ENCODE measurements at regions not wholly inside any gene's neighbourhood (a gene's known extent, or its start where the extent isn't known, plus 50 kb on each side); places are given as distances from the start of the nearest gene placed in this dataset.

- no peak overlapping the region for H2BK120ac ChIP-seq (ENCODE audit: low read depth, low read length, poor library complexity, severe bottlenecking)
- no peak overlapping the region for H4K8ac ChIP-seq (replicated peaks; ENCODE audit: insufficient read length, low read depth, low read length)
- no peak for TF ChIP-seq CTCF (conservative IDR thresholded peaks at IDR 0.05)
- no peak overlapping the region for H3K18ac ChIP-seq (ENCODE audit: insufficient read length, low read depth, low read length)
- H3K9me3 ChIP-seq (ENCODE audit: control insufficient read depth, low read depth, low read length), result no peaks in the 10 kb centered on the region
- no peak overlapping the region for H3K14ac ChIP-seq (ENCODE audit: insufficient read depth, low read length)
- H3K9ac ChIP-seq (ENCODE audit: extremely low read depth, insufficient read length, low read length), result no peak overlapping the region
- Mint-ChIP-seq H3K27me3 (ENCODE audit: low read depth) (no peaks in the 10 kb centered on the region; the same call in 1 of the 2 replicates), H3K36me3 (ENCODE audit: insufficient read depth in 1 of 3, low read depth in 3 of 3) (no peaks in the 10 kb centered on the region; a peak in 1 of 7 replicates), H3K4me3 (no peak overlapping the region), H3K4me1 (peaks cover 46 to 51% of the 10 kb centered on the region in 2 experiments), H3K9me3 (no peaks in the 10 kb centered on the region; a peak in 1 of 5 replicates), H3K27ac (no peak overlapping the region)
- H4K91ac ChIP-seq (ENCODE audit: insufficient read length, low read depth, low read length), result no peak overlapping the region
- H2BK5ac ChIP-seq (ENCODE audit: insufficient read length, low read length), result no peak overlapping the region
- peaks cover 2% of the 10 kb centered on the region for H3K79me1 ChIP-seq (ENCODE audit: insufficient read depth, low read depth, low read length, poor library complexity, severe bottlenecking)
- H4K5ac ChIP-seq (ENCODE audit: insufficient read length, low read depth, low read length), result no peak overlapping the region
- no peak overlapping the region for H3K23ac ChIP-seq (ENCODE audit: insufficient read length, low read depth, low read length)
- H3K4ac ChIP-seq (ENCODE audit: low read depth, low read length), result no peak overlapping the region
- no peak overlapping the region for H2BK12ac ChIP-seq (ENCODE audit: insufficient read length, low read depth, low read length)
- no peak overlapping the region for H2AFZ ChIP-seq (ENCODE audit: low read length)
- H2BK20ac ChIP-seq (ENCODE audit: low read depth, low read length, poor library complexity, severe bottlenecking), result no peak overlapping the region
- H2AK5ac ChIP-seq (ENCODE audit: insufficient read length, low read length), result no peak overlapping the region
- H3K27me3 ChIP-seq (ENCODE audit: insufficient read depth, low read length), result no peaks in the 10 kb centered on the region
- no peak overlapping the region for H3T11ph ChIP-seq (ENCODE audit: low read length)
- DNase-seq, result no peak
- no peaks in the 10 kb centered on the region for H4K20me1 ChIP-seq (ENCODE audit: control insufficient read depth, insufficient read depth, insufficient read length)
- no CpG with 5 or more reads among the region's 8 CpGs for WGBS (ENCODE audit: extremely low coverage, insufficient read length, low lambda C conversion rate)
- H3K4me1 ChIP-seq (ENCODE audit: insufficient read depth, low read length), result peaks cover 20% of the 10 kb centered on the region; the same call in 1 of the 2 replicates
- H3K56ac ChIP-seq (ENCODE audit: insufficient read length, low read depth, low read length), result no peak overlapping the region
- H3K4me2 ChIP-seq (ENCODE audit: insufficient read depth, insufficient read length, low read length), result no peak overlapping the region
- H3K79me2 ChIP-seq (ENCODE audit: insufficient read depth, low read length), result peaks cover 6% of the 10 kb centered on the region; the same call in 1 of the 2 replicates
- H3K27ac ChIP-seq (ENCODE audit: insufficient read length, low read depth, low read length), result no peak overlapping the region
- H2BK15ac ChIP-seq (ENCODE audit: low read depth, low read length), result no peak overlapping the region
- H3K23me2 ChIP-seq (ENCODE audit: insufficient read length, low read depth, low read length, poor library complexity, severe bottlenecking), result peaks cover 4% of the 10 kb centered on the region
Observed at GRCh38 chr5:124655251-124655917, 91.1 kb downstream of the ZNF608 start.
